ENCODE measurements at regions not wholly inside any gene's neighbourhood (a gene's known extent, or its start where the extent isn't known, plus 50 kb on each side); places are given as distances from the start of the nearest gene placed in this dataset.
"Not testable (repeated sequence)": the region's sequence is repeated elsewhere in the genome, so short reads cannot be mapped to it uniquely, and the experiment has no call there.

GRCh38 chrX:122241959-122242358 lies 942.1 kb upstream of the GRIA3 start:
- DNase-seq, result no peak

GRCh38 chrX:122244080-122244479 lies 940.0 kb upstream of the GRIA3 start:
- DNase-seq, result no peak

- no peak for DNase-seq
These were observed 938.9 kb upstream of the GRIA3 start for GRCh38 chrX:122245175-122245574.

- no peak for DNase-seq
These were observed 938.1 kb upstream of the GRIA3 start for GRCh38 chrX:122245943-122246342.

- DNase-seq, result no peak
These were observed 937.1 kb upstream of the GRIA3 start for GRCh38 chrX:122246937-122247336.

- DNase-seq, result no peak
These were observed 935.4 kb upstream of the GRIA3 start for GRCh38 chrX:122248681-122249080.

GRCh38 chrX:122252454-122252853 lies 931.6 kb upstream of the GRIA3 start:
- no peak for DNase-seq

GRCh38 chrX:122268353-122268752 lies 915.7 kb upstream of the GRIA3 start:
- DNase-seq, result no peak

- no peak for DNase-seq
These were observed 914.8 kb upstream of the GRIA3 start for GRCh38 chrX:122269243-122269781.

GRCh38 chrX:122270809-122271494 lies 913.1 kb upstream of the GRIA3 start:
- no peak for DNase-seq

GRCh38 chrX:122272011-122272410 lies 912.1 kb upstream of the GRIA3 start:
- DNase-seq, result no peak

- no peak for DNase-seq
These were observed 904.3 kb upstream of the GRIA3 start for GRCh38 chrX:122279746-122280145.

- DNase-seq, result not testable (repeated sequence)
These were observed 884.3 kb upstream of the GRIA3 start for GRCh38 chrX:122299822-122300221.

- no peak for DNase-seq
These were observed 882.6 kb upstream of the GRIA3 start for GRCh38 chrX:122301491-122301890.

- no peak for DNase-seq
These were observed 880.3 kb upstream of the GRIA3 start for GRCh38 chrX:122303761-122304160.

- no peak for DNase-seq
These were observed 839.3 kb upstream of the GRIA3 start for GRCh38 chrX:122344816-122345215.

GRCh38 chrX:122363112-122363795 lies 820.8 kb upstream of the GRIA3 start:
- DNase-seq, result no peak

GRCh38 chrX:122375533-122375932 lies 808.5 kb upstream of the GRIA3 start:
- DNase-seq, result not testable (repeated sequence)

GRCh38 chrX:122389005-122389404 lies 795.1 kb upstream of the GRIA3 start:
- no peak for DNase-seq

- DNase-seq, result no peak
These were observed 765.3 kb upstream of the GRIA3 start for GRCh38 chrX:122418758-122419157.

- DNase-seq, result no peak
These were observed 762.5 kb upstream of the GRIA3 start for GRCh38 chrX:122421434-122422121.

- DNase-seq, result no peak
These were observed 761.5 kb upstream of the GRIA3 start for GRCh38 chrX:122422547-122422946.

GRCh38 chrX:122434942-122435341 lies 749.1 kb upstream of the GRIA3 start:
- DNase-seq, result no peak

GRCh38 chrX:122439831-122440230 lies 744.2 kb upstream of the GRIA3 start:
- DNase-seq, result no peak

Measured in NCI-H2081 (cell line).